Mesothelial cell of epicardium (in vitro differentiated cells): ENCODE measurements at regions not wholly inside any gene's neighbourhood (a gene's known extent, or its start where the extent isn't known, plus 50 kb on each side); places are given as distances from the start of the nearest gene placed in this dataset.

ENCODE experiments used
- DNase-seq, 2 experiments: peaks; one replicate each; pipeline ENCODE4 v3.0.0; 2021; ENCODE audit warnings: low spot score in 2 of 2; ENCODE audit not compliant: unreplicated experiment in 2 of 2
- H3K27ac Mint-ChIP-seq: 2 replicates; pipeline ENCODE4 v1.8.0; 2021; ENCODE audit warnings: mixed read lengths
- H3K27me3 Mint-ChIP-seq: 2 replicates; pipeline ENCODE4 v1.8.0; 2021; ENCODE audit warnings: low read depth, mixed read lengths
- H3K36me3 Mint-ChIP-seq: 2 replicates; pipeline ENCODE4 v1.8.0; 2021; ENCODE audit warnings: mixed read lengths
- H3K4me1 Mint-ChIP-seq: 2 replicates; pipeline ENCODE4 v1.8.0; 2021; ENCODE audit warnings: mixed read lengths
- H3K4me3 Mint-ChIP-seq: 2 replicates; pipeline ENCODE4 v1.8.0; 2021; ENCODE audit warnings: mild to moderate bottlenecking, moderate library complexity, mixed read lengths
- H3K9me3 Mint-ChIP-seq: 2 replicates; pipeline ENCODE4 v1.8.0; 2021; ENCODE audit warnings: mixed read lengths
- CTCF ChIP-seq: fragments of 200-600 bp; sonication (generic); IDR thresholded peaks from one replicate; pipeline ENCODE4 v1.5.0; 2021; ENCODE audit warnings: antibody characterized with exemption; ENCODE audit not compliant: unreplicated experiment

GRCh38 chr11:22567759-22568158 lies 57.9 kb downstream of the FANCF start:
- Mint-ChIP-seq H3K9me3 (peaks cover 17% of the 10 kb centered on the region), H3K36me3 (no peaks in the 10 kb centered on the region), H3K4me1 (no peaks in the 10 kb centered on the region), H3K27ac (no peak overlapping the region), H3K27me3 (no peaks in the 10 kb centered on the region), H3K4me3 (no peak overlapping the region)
- no peak for TF ChIP-seq CTCF
- DNase-seq, result no peak

- Mint-ChIP-seq H3K27me3 (no peaks in the 10 kb centered on the region), H3K4me1 (peaks cover 2% of the 10 kb centered on the region), H3K4me3 (no peak overlapping the region), H3K27ac (no peak overlapping the region), H3K36me3 (no peaks in the 10 kb centered on the region), H3K9me3 (peaks cover 17% of the 10 kb centered on the region)
- no peak for DNase-seq
- TF ChIP-seq CTCF, result no peak
These were observed 59.3 kb downstream of the FANCF start for GRCh38 chr11:22566293-22566692.

GRCh38 chr11:22561283-22561682 lies 64.3 kb downstream of the FANCF start:
- Mint-ChIP-seq H3K4me3 (no peak overlapping the region), H3K27ac (no peak overlapping the region), H3K27me3 (no peaks in the 10 kb centered on the region), H3K36me3 (no peaks in the 10 kb centered on the region), H3K9me3 (peaks cover 17% of the 10 kb centered on the region), H3K4me1 (peaks cover 26% of the 10 kb centered on the region)
- DNase-seq, result no peak
- no peak for TF ChIP-seq CTCF

GRCh38 chr11:22559416-22559815 lies 66.2 kb downstream of the FANCF start:
- H3K27me3 Mint-ChIP-seq, result no peaks in the 10 kb centered on the region
- H3K36me3 Mint-ChIP-seq, result no peaks in the 10 kb centered on the region
- no peak overlapping the region for H3K27ac Mint-ChIP-seq
- peaks cover 13% of the 10 kb centered on the region for H3K9me3 Mint-ChIP-seq
- no peak for TF ChIP-seq CTCF
- DNase-seq, result no peak
- peaks cover 28% of the 10 kb centered on the region for H3K4me1 Mint-ChIP-seq
- H3K4me3 Mint-ChIP-seq, result no peak overlapping the region

- no peak for TF ChIP-seq CTCF
- DNase-seq, result no peak
- no peaks in the 10 kb centered on the region for H3K36me3 Mint-ChIP-seq
- H3K27ac Mint-ChIP-seq, result peak overlapping the region; percentile 79
- H3K4me1 Mint-ChIP-seq, result peaks cover 28% of the 10 kb centered on the region
- H3K27me3 Mint-ChIP-seq, result no peaks in the 10 kb centered on the region
- no peak overlapping the region for H3K4me3 Mint-ChIP-seq
- peaks cover 7% of the 10 kb centered on the region for H3K9me3 Mint-ChIP-seq
These were observed 67.0 kb downstream of the FANCF start for GRCh38 chr11:22558664-22559063.

- DNase-seq, result no peak
- Mint-ChIP-seq H3K27me3 (no peaks in the 10 kb centered on the region), H3K9me3 (no peaks in the 10 kb centered on the region), H3K27ac (no peak overlapping the region), H3K36me3 (no peaks in the 10 kb centered on the region), H3K4me1 (peaks cover 27% of the 10 kb centered on the region), H3K4me3 (no peak overlapping the region)
- no peak for TF ChIP-seq CTCF
These were observed 69.2 kb downstream of the FANCF start for GRCh38 chr11:22556381-22556780.
